ENCODE measurements at regions not wholly inside any gene's neighbourhood (a gene's known extent, or its start where the extent isn't known, plus 50 kb on each side); places are given as distances from the start of the nearest gene placed in this dataset.

GRCh38 chr11:128305588-128305987 lies 281.8 kb downstream of the ETS1 start:
- FAIRE-seq (no peak), DNase-seq (ENCODE audit: insufficient read length) (no peak)
- TF ChIP-seq TAF1 (IDR thresholded peaks at IDR 0.05; ENCODE audit: borderline replicate concordance, low read depth, low read length), result no peak
- no peak for TF ChIP-seq POLR2A (IDR thresholded peaks at IDR 0.05; ENCODE audit: low read depth, low read length)
- no peak for TF ChIP-seq POLR2AphosphoS5 (IDR thresholded peaks at IDR 0.05; ENCODE audit: low read depth, low read length)

GRCh38 chr11:128304666-128305485 lies 282.5 kb downstream of the ETS1 start:
- DNase-seq (ENCODE audit: insufficient read length), result no peak
- FAIRE-seq, result peak; percentile 73
- TF ChIP-seq POLR2AphosphoS5 (IDR thresholded peaks at IDR 0.05; ENCODE audit: low read depth, low read length) (no peak), TAF1 (IDR thresholded peaks at IDR 0.05; ENCODE audit: borderline replicate concordance, low read depth, low read length) (no peak), POLR2A (IDR thresholded peaks at IDR 0.05; ENCODE audit: low read depth, low read length) (no peak)

- DNase-seq (ENCODE audit: insufficient read length) (no peak), FAIRE-seq (no peak)
- TF ChIP-seq POLR2A (IDR thresholded peaks at IDR 0.05; ENCODE audit: low read depth, low read length) (no peak), POLR2AphosphoS5 (IDR thresholded peaks at IDR 0.05; ENCODE audit: low read depth, low read length) (no peak), TAF1 (IDR thresholded peaks at IDR 0.05; ENCODE audit: borderline replicate concordance, low read depth, low read length) (no peak)
Observed at GRCh38 chr11:128304116-128304515, 283.2 kb downstream of the ETS1 start.

- TF ChIP-seq POLR2A (IDR thresholded peaks at IDR 0.05; ENCODE audit: low read depth, low read length) (no peak), TAF1 (IDR thresholded peaks at IDR 0.05; ENCODE audit: borderline replicate concordance, low read depth, low read length) (no peak), POLR2AphosphoS5 (IDR thresholded peaks at IDR 0.05; ENCODE audit: low read depth, low read length) (no peak)
- FAIRE-seq (no peak), DNase-seq (ENCODE audit: insufficient read length) (no peak)
Observed at GRCh38 chr11:128303383-128303782, 284.0 kb downstream of the ETS1 start.

- FAIRE-seq (peak; percentile 88), DNase-seq (ENCODE audit: insufficient read length) (no peak)
- TF ChIP-seq POLR2A (IDR thresholded peaks at IDR 0.05; ENCODE audit: low read depth, low read length) (no peak), TAF1 (IDR thresholded peaks at IDR 0.05; ENCODE audit: borderline replicate concordance, low read depth, low read length) (no peak), POLR2AphosphoS5 (IDR thresholded peaks at IDR 0.05; ENCODE audit: low read depth, low read length) (no peak)
Observed at GRCh38 chr11:128302425-128303186, 284.8 kb downstream of the ETS1 start.

GRCh38 chr11:128301756-128302155 lies 285.6 kb downstream of the ETS1 start:
- peak; percentile 78 for FAIRE-seq
- TF ChIP-seq POLR2A (IDR thresholded peaks at IDR 0.05; ENCODE audit: low read depth, low read length) (no peak), POLR2AphosphoS5 (IDR thresholded peaks at IDR 0.05; ENCODE audit: low read depth, low read length) (no peak), TAF1 (IDR thresholded peaks at IDR 0.05; ENCODE audit: borderline replicate concordance, low read depth, low read length) (no peak)

GRCh38 chr11:128300785-128301184 lies 286.6 kb downstream of the ETS1 start:
- no peak for TF ChIP-seq TAF1 (IDR thresholded peaks at IDR 0.05; ENCODE audit: borderline replicate concordance, low read depth, low read length)
- no peak for TF ChIP-seq POLR2AphosphoS5 (IDR thresholded peaks at IDR 0.05; ENCODE audit: low read depth, low read length)
- TF ChIP-seq POLR2A (IDR thresholded peaks at IDR 0.05; ENCODE audit: low read depth, low read length), result no peak
- DNase-seq (ENCODE audit: insufficient read length) (no peak), FAIRE-seq (no peak)

More at GRCh38 chr11:128301756-128302155, 285.6 kb downstream of the ETS1 start:
- DNase-seq (ENCODE audit: insufficient read length), result no peak

GRCh38 chr11:128299132-128299726 lies 288.1 kb downstream of the ETS1 start:
- no peak for TF ChIP-seq TAF1 (IDR thresholded peaks at IDR 0.05; ENCODE audit: borderline replicate concordance, low read depth, low read length)
- peak; percentile 22; the same call in 1 of the 2 replicates for TF ChIP-seq POLR2AphosphoS5 (IDR thresholded peaks at IDR 0.05; ENCODE audit: low read depth, low read length)
- TF ChIP-seq POLR2A (IDR thresholded peaks at IDR 0.05; ENCODE audit: low read depth, low read length), result peak; percentile 29; the same call in 1 of the 2 replicates
- FAIRE-seq, result peak; percentile 94
- no peak for DNase-seq (ENCODE audit: insufficient read length)

GRCh38 chr11:128298271-128298670 lies 289.1 kb downstream of the ETS1 start:
- DNase-seq (ENCODE audit: insufficient read length) (no peak), FAIRE-seq (no peak)
- TF ChIP-seq POLR2AphosphoS5 (IDR thresholded peaks at IDR 0.05; ENCODE audit: low read depth, low read length) (no peak), POLR2A (IDR thresholded peaks at IDR 0.05; ENCODE audit: low read depth, low read length) (no peak), TAF1 (IDR thresholded peaks at IDR 0.05; ENCODE audit: borderline replicate concordance, low read depth, low read length) (no peak)

- FAIRE-seq, result no peak
- DNase-seq (ENCODE audit: insufficient read length), result no peak
- no peak for TF ChIP-seq POLR2A (IDR thresholded peaks at IDR 0.05; ENCODE audit: low read depth, low read length)
- no peak for TF ChIP-seq POLR2AphosphoS5 (IDR thresholded peaks at IDR 0.05; ENCODE audit: low read depth, low read length)
- no peak for TF ChIP-seq TAF1 (IDR thresholded peaks at IDR 0.05; ENCODE audit: borderline replicate concordance, low read depth, low read length)
Observed at GRCh38 chr11:128297805-128298204, 289.6 kb downstream of the ETS1 start.

GRCh38 chr11:128297091-128297651 lies 290.2 kb downstream of the ETS1 start:
- peak; percentile 58 for FAIRE-seq
- no peak for TF ChIP-seq POLR2A (IDR thresholded peaks at IDR 0.05; ENCODE audit: low read depth, low read length)
- no peak for TF ChIP-seq TAF1 (IDR thresholded peaks at IDR 0.05; ENCODE audit: borderline replicate concordance, low read depth, low read length)
- TF ChIP-seq POLR2AphosphoS5 (IDR thresholded peaks at IDR 0.05; ENCODE audit: low read depth, low read length), result no peak
- DNase-seq (ENCODE audit: insufficient read length), result no peak
